GM12878 (cell line): ENCODE measurements at regions not wholly inside any gene's neighbourhood (a gene's known extent, or its start where the extent isn't known, plus 50 kb on each side); places are given as distances from the start of the nearest gene placed in this dataset.

Source experiments
- ATAC-seq: fragments of 200-7000 bp; cut with Tn5 transposase; 3 replicates; pipeline ENCODE4 v1.9.1; 2020; ENCODE audit warnings: mild to moderate bottlenecking, moderate library complexity
- BruUV-seq: library from RNA; stranded (reverse); fragments of 400-500 nt; replicated peaks from 2 replicates; lab custom pipeline; 2021; lab: Mats Ljungman, UMichigan
- CTCF ChIA-PET: fragments of 300-600 bp; sonication (Branson Sonifier 250); formaldehyde crosslinking; extraction: SDS; loops from one replicate; lab custom pipeline; 2021; ENCODE audit warnings: inconsistent platforms; lab: Yijun Ruan, JAX
- POLR2A ChIA-PET: fragments of 350-600 bp; formaldehyde crosslinking; extraction: SDS; loops from one replicate; lab custom pipeline; 2021; ENCODE audit warnings: inconsistent platforms; lab: Charles Lee
- RAD21 ChIA-PET: fragments of 300-600 bp; sonication (Branson Sonifier 250); formaldehyde crosslinking; loops from one replicate; lab custom pipeline; 2023; ENCODE audit warnings: antibody characterized with exemption; ENCODE audit not compliant: unreplicated experiment; lab: Charles Lee
- SMC1A ChIA-PET: fragments of 300-600 bp; sonication (Branson Sonifier 250); formaldehyde crosslinking; loops from one replicate; lab custom pipeline; 2023; ENCODE audit not compliant: unreplicated experiment, uncharacterized antibody; lab: Charles Lee
- DNase-seq: peaks from one replicate; pipeline ENCODE4 v3.0.0-alpha.2; 2011; ENCODE audit warnings: low read depth, low spot score
- FAIRE-seq: peaks from 3 replicates; lab custom pipeline; 2011; peaks lifted over from hg19 to GRCh38; lab: Jason Lieb, UNC
- H2AFZ ChIP-seq: 2 replicates; pipeline ENCODE4 v1.6.0; 2011; ENCODE audit warnings: low read depth, low read length, control low read depth; ENCODE audit not compliant: control insufficient read depth
- H3K27ac ChIP-seq: 2 replicates; pipeline ENCODE4 v1.5.1; 2011; ENCODE audit warnings: control low read depth; ENCODE audit not compliant: control insufficient read depth, insufficient read depth
- H3K27me3 ChIP-seq, 2 experiments: replicated peaks in 1 of 2; 2 replicates each; pipeline versions ENCODE4 v1.6.0 to v1.6.1; 2011; ENCODE audit warnings: low read length in 1 of 2; ENCODE audit not compliant: control insufficient read depth in 2 of 2, insufficient read depth in 2 of 2
- H3K36me3 ChIP-seq, 2 experiments: 2 replicates each; pipeline ENCODE4 v1.5.1; 2011; ENCODE audit warnings: low read length in 1 of 2; ENCODE audit not compliant: control insufficient read depth in 2 of 2, insufficient read depth in 2 of 2
- H3K4me1 ChIP-seq: 2 replicates; pipeline ENCODE4 v1.6.1; 2011; ENCODE audit warnings: mild to moderate bottlenecking, low read length, moderate library complexity, mixed read lengths; ENCODE audit not compliant: control insufficient read depth, insufficient read depth
- H3K4me2 ChIP-seq: 2 replicates; pipeline ENCODE4 v1.6.0; 2011; ENCODE audit warnings: control low read depth; ENCODE audit not compliant: control insufficient read depth, insufficient read depth
- H3K4me3 ChIP-seq: fragments of 200-600 bp; sonication (generic); 2 replicates; pipeline ENCODE4 v1.5.1; 2016
- H3K79me2 ChIP-seq: 2 replicates; pipeline ENCODE4 v1.6.0; 2011; ENCODE audit warnings: low read length; ENCODE audit not compliant: control insufficient read depth, insufficient read depth
- H3K9ac ChIP-seq: 2 replicates; pipeline ENCODE4 v1.8.0; 2011; ENCODE audit warnings: low read length, control low read depth, mixed read lengths; ENCODE audit not compliant: control insufficient read depth, insufficient read depth
- H3K9me3 ChIP-seq: replicated peaks from 3 replicates; pipeline ENCODE4 v1.5.1; 2011; ENCODE audit warnings: mild to moderate bottlenecking, low read length; ENCODE audit not compliant: control insufficient read depth, insufficient read depth
- H4K20me1 ChIP-seq: 2 replicates; pipeline ENCODE4 v1.6.0; 2011; ENCODE audit not compliant: control insufficient read depth, insufficient read depth
- CBFB ChIP-seq: IDR thresholded peaks from 2 replicates; pipeline ENCODE4 v1.6.1; 2016; ENCODE audit warnings: antibody characterized with exemption, low read depth
- CBX3 ChIP-seq: fragments of 200-600 bp; sonication (generic); IDR thresholded peaks from 2 replicates; pipeline ENCODE4 v1.6.1; 2016; ENCODE audit warnings: low read depth, borderline replicate concordance
- CHD4 ChIP-seq: fragments of 200-600 bp; sonication (generic); IDR thresholded peaks from 2 replicates; pipeline ENCODE4 v1.6.1; 2016; ENCODE audit warnings: mild to moderate bottlenecking
- EP300 ChIP-seq, 2 experiments: fragments of 150-350 bp in 1 of 2; IDR thresholded peaks; 2 replicates each; pipeline ENCODE4 v1.6.1; 2011 to 2012; ENCODE audit warnings: low read depth in 2 of 2, low read length in 2 of 2, borderline replicate concordance in 1 of 2, improper control_type of control experiment in 1 of 2, inconsistent platforms in 1 of 2; ENCODE audit not compliant: control insufficient read depth in 1 of 2
- JUNB ChIP-seq: IDR thresholded peaks from 2 replicates; pipeline ENCODE4 v1.6.1; 2016; ENCODE audit warnings: antibody characterized with exemption, mild to moderate bottlenecking
- KLF5 ChIP-seq: fragments of 450-650 bp; IDR thresholded peaks from 2 replicates; pipeline ENCODE4 v1.6.1; 2014; ENCODE audit warnings: mild to moderate bottlenecking; ENCODE audit not compliant: partially characterized antibody
- LARP7 ChIP-seq: fragments of 450-650 bp; IDR thresholded peaks from 2 replicates; pipeline ENCODE4 v1.6.1; 2017; ENCODE audit warnings: mild to moderate bottlenecking
- MTA2 ChIP-seq: fragments of 450-650 bp; IDR thresholded peaks from 2 replicates; pipeline ENCODE4 v1.6.1; 2016; ENCODE audit warnings: low read depth, mild to moderate bottlenecking, moderate library complexity
- MTA3 ChIP-seq: IDR thresholded peaks from 2 replicates; pipeline ENCODE4 v1.6.1; 2012; ENCODE audit warnings: low read length, inconsistent platforms, borderline replicate concordance
- NR2C1 ChIP-seq: fragments of 450-650 bp; IDR thresholded peaks from 2 replicates; pipeline ENCODE4 v1.6.1; 2017; ENCODE audit warnings: antibody characterized with exemption, mild to moderate bottlenecking, moderate library complexity
- SIX5 ChIP-seq: IDR thresholded peaks from 2 replicates; pipeline ENCODE4 v1.6.1; 2011; ENCODE audit warnings: mild to moderate bottlenecking, low read depth, low read length, moderate library complexity; ENCODE audit not compliant: severe bottlenecking
- SP1 ChIP-seq: IDR thresholded peaks from one replicate; pipeline ENCODE4 v1.6.1; 2011; ENCODE audit warnings: low read depth, low read length
- STAT1 ChIP-seq: fragments of 450-650 bp; conservative IDR thresholded peaks from 2 replicates; pipeline ENCODE4 v1.6.1; 2014; ENCODE audit warnings: antibody characterized with exemption, mild to moderate bottlenecking
- WRNIP1 ChIP-seq: IDR thresholded peaks from 2 replicates; pipeline ENCODE4 v1.6.1; 2011; ENCODE audit warnings: low read depth, low read length, improper control_type of control experiment, borderline replicate concordance
- ZBED1 ChIP-seq: IDR thresholded peaks from 2 replicates; pipeline ENCODE4 v1.6.1; 2016; ENCODE audit warnings: borderline replicate concordance
- ZNF207 ChIP-seq: fragments of 450-650 bp; IDR thresholded peaks from 2 replicates; pipeline ENCODE4 v1.6.1; 2014; ENCODE audit warnings: antibody characterized with exemption, mild to moderate bottlenecking, borderline replicate concordance
- WGBS: methylation state at CpG from one replicate; pipeline ENCODE4 v1.1.6; 2016; ENCODE audit warnings: low lambda C conversion rate; ENCODE audit not compliant: insufficient replicate concordance, insufficient coverage; ENCODE audit errors: missing lambda C conversion rate; 5-methylcytosine and 5-hydroxymethylcytosine counted together
- in situ Hi-C: fragments of 300-500 bp; cut with MboI; formaldehyde crosslinking; loops from 9 replicates; pipeline ENCODE4 v1.14.3; 2018; ENCODE audit warnings: mixed read lengths
- intact Hi-C: fragments of 100-400 bp; cut with micrococcal nuclease; formaldehyde crosslinking; loops from one replicate; pipeline ENCODE4 v1.14.2; 2022; ENCODE audit not compliant: unreplicated experiment

DNA sequence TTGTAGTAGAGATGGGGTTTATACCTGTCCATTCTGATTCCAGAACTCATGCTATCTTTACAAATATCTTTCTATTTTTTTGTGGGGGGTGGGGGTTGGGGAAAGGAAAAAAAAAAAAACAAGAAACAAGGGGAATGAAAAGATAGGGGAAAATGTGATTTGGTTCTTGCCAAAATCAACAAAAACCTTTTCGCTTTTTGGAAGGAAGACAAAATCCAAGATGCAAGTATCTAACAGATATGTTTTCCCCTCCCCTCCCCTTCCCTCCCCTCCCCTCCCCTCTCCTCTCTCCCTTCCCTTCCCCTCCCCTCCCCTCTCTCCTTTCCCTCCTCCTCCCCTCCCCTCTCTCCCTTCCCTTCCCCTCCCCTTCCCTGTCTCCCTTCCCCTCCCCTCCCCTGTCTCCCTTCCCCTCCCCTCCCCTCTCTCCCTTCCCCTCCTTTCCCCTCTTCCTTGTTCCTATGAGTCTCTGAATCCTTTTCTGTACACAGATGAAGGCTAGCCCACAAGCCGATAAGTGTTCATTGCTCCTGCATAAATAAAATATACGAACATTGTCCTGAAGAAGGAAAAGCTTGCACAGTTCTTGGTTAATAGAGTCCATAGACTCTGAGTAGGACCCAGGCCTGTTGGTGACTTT lies 551.9 kb downstream of the EDEM1 start:
- no peak for FAIRE-seq
- RAD21 ChIA-PET: no interaction called here

GRCh38 chr3:5739949-5740348 lies 552.4 kb downstream of the EDEM1 start:
- no peak for TF ChIP-seq SP1
- no peak for TF ChIP-seq KLF5
- no peak for TF ChIP-seq MTA2
- no peak for TF ChIP-seq NR2C1
- no peak for TF ChIP-seq EP300 (IDR thresholded peaks at IDR 0.05; ENCODE audit: borderline replicate concordance in 1 of 2, control insufficient read depth in 1 of 2, low read depth in 2 of 2, low read length in 2 of 2)
- no peak for TF ChIP-seq JUNB
- TF ChIP-seq WRNIP1: no peak
- no peak for TF ChIP-seq LARP7
- TF ChIP-seq ZNF207: no peak
- TF ChIP-seq STAT1: no peak
- Histone ChIP-seq H2AFZ (no peak overlapping the region), H3K9ac (no peak overlapping the region), H3K27ac (no peak overlapping the region), H3K27me3 (no peaks in the 10 kb centered on the region), H3K4me1 (no peaks in the 10 kb centered on the region), H3K4me3 (no peak overlapping the region), H3K4me2 (no peak overlapping the region), H3K36me3 (no peaks in the 10 kb centered on the region), H3K9me3 (no peaks in the 10 kb centered on the region), H3K79me2 (no peaks in the 10 kb centered on the region), H4K20me1 (no peaks in the 10 kb centered on the region)
- BruUV-seq: no TSS peak
- DNase-seq: no peak
- ChIA-PET POLR2A (no interaction called here), RAD21 (no interaction called here), CTCF (no interaction called here), SMC1A (interaction anchor here (0.5 kb wide), 2 partner anchors 19 to 58 kb away, joined by 3 to 4 read pairs; no protein-coding TSS in a partner anchor)
- no peak for FAIRE-seq
- ATAC-seq: no peak
- in situ Hi-C loops: no loop called here
- WGBS: 3% methylated on average over 2 of the region's 2 CpGs
- intact Hi-C loops: no loop called here

More for the DNA sequence above, 551.9 kb downstream of the EDEM1 start:
- intact Hi-C loops (no loop called here), in situ Hi-C loops (no loop called here)
- H4K20me1 ChIP-seq: no peaks in the 10 kb centered on the region
- H3K79me2 ChIP-seq: no peaks in the 10 kb centered on the region
- H3K4me2 ChIP-seq: no peak overlapping the region
- DNase-seq: no peak
- BruUV-seq: no TSS peak
- ATAC-seq: no peak
- ChIA-PET SMC1A (interaction anchor here (0.5 kb wide), 2 partner anchors 18 to 58 kb away, joined by 3 to 4 read pairs; no protein-coding TSS in a partner anchor), POLR2A (no interaction called here), CTCF (no interaction called here)
- WGBS: 33% methylated on average over 3 of the region's 3 CpGs
- H3K27me3 ChIP-seq: no peaks in the 10 kb centered on the region
- no peak overlapping the region for H3K27ac ChIP-seq
- H3K4me1 ChIP-seq: no peaks in the 10 kb centered on the region
- H3K36me3 ChIP-seq: no peaks in the 10 kb centered on the region
- H2AFZ ChIP-seq: no peak overlapping the region
- H3K9ac ChIP-seq: no peak overlapping the region
- no peaks in the 10 kb centered on the region for H3K9me3 ChIP-seq
- TF ChIP-seq SIX5: no peak
- no peak for TF ChIP-seq ZBED1
- no peak for TF ChIP-seq CBFB
- no peak for TF ChIP-seq MTA3
- TF ChIP-seq CHD4: no peak
- no peak for TF ChIP-seq STAT1
- no peak for TF ChIP-seq MTA2
- no peak for TF ChIP-seq CBX3
- no peak overlapping the region for H3K4me3 ChIP-seq
